ENCODE measurements at regions not wholly inside any gene's neighbourhood (a gene's known extent, or its start where the extent isn't known, plus 50 kb on each side); places are given as distances from the start of the nearest gene placed in this dataset.

DNA sequence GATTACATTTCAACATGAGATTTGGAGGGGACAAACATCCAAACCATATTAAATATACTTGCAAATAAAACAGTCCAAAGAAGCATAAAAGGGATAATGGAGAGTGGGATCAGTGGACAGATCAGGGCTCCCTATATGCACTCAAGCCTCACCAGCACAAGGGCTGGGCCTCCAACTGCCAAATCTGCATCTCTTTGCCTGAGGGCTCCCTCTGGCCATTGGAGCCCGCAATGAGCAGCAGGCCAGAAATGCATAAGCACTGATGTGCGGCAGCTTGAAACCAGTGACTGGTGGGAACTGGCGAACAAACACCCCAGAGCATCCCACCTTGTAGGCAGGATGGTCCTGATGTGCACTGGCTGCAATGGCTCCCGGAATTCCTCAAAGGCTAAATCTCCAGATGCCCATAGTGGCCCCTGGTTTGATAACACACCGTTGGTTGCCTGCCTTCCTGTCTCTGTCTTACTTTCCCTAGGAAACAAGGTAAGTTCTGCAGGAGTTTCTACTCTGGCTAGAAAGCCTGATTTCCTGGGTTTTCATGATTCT is 55.9 kb upstream of the POMGNT2 start:
- Histone ChIP-seq H2AFZ (ENCODE audit: low read depth, low read length) (no peak overlapping the region), H3K27ac (ENCODE audit: insufficient read depth, low read depth, low read length) (no peak overlapping the region), H3K4me3 (replicated peaks in 1 of 3; ENCODE audit: insufficient read depth in 1 of 3, low read depth in 1 of 3, low read length in 3 of 3) (no peak overlapping the region), H3K9ac (replicated peaks; ENCODE audit: extremely low read depth, insufficient read depth, low read length) (no peak overlapping the region), H3K79me2 (ENCODE audit: control insufficient read depth, insufficient read depth, low read length) (no peaks in the 10 kb centered on the region), H4K20me1 (replicated peaks; ENCODE audit: control insufficient read depth, extremely low read depth, insufficient read depth, low read length) (no peaks in the 10 kb centered on the region), H3K4me2 (ENCODE audit: insufficient read depth, low read length) (no peak overlapping the region), H3K4me1 (ENCODE audit: control insufficient read depth, extremely low read depth, insufficient read depth, low read length) (peaks cover 12% of the 10 kb centered on the region), H3K9me1 (replicated peaks; ENCODE audit: control insufficient read depth, extremely low read depth, insufficient read depth, low read length) (no peaks in the 10 kb centered on the region), H3K9me3 (replicated peaks; ENCODE audit: control insufficient read depth, insufficient read depth, low read length) (no peaks in the 10 kb centered on the region), H3K27me3 (ENCODE audit: control insufficient read depth in 2 of 2, insufficient read depth in 2 of 2, low read length in 2 of 2) (no peaks in the 10 kb centered on the region), H3K36me3 (ENCODE audit: control insufficient read depth in 2 of 2, extremely low read depth in 1 of 2, insufficient read depth in 2 of 2, low read length in 2 of 2) (no peaks in the 10 kb centered on the region)
- intact Hi-C loops (cut with micrococcal nuclease) (loop anchor here (1.0 to 5.0 kb wide), 12 partner anchors 19 to 606 kb away; partner anchors contain the start of genes ABHD5 and SNRK), dilution Hi-C loops (cut with MboI; ENCODE audit: extremely low pct_ligation_motif_present, low sequenced_read_pairs) (no loop called here)
- CTCF ChIA-PET: interaction anchor here (0.7 to 4.6 kb wide), 51 partner anchors 9 to 1074 kb away, joined by 3 to 63 read pairs (median 5); partner anchors contain the start of gene SNRK
- DNase-seq (ENCODE audit: low read depth, low spot score) (no peak), FAIRE-seq (no peak)
- TF ChIP-seq EZH2 (IDR thresholded peaks at IDR 0.05; ENCODE audit: borderline replicate concordance, low read depth, low read length, severe bottlenecking): no peak
- TF ChIP-seq, protein P1, sequence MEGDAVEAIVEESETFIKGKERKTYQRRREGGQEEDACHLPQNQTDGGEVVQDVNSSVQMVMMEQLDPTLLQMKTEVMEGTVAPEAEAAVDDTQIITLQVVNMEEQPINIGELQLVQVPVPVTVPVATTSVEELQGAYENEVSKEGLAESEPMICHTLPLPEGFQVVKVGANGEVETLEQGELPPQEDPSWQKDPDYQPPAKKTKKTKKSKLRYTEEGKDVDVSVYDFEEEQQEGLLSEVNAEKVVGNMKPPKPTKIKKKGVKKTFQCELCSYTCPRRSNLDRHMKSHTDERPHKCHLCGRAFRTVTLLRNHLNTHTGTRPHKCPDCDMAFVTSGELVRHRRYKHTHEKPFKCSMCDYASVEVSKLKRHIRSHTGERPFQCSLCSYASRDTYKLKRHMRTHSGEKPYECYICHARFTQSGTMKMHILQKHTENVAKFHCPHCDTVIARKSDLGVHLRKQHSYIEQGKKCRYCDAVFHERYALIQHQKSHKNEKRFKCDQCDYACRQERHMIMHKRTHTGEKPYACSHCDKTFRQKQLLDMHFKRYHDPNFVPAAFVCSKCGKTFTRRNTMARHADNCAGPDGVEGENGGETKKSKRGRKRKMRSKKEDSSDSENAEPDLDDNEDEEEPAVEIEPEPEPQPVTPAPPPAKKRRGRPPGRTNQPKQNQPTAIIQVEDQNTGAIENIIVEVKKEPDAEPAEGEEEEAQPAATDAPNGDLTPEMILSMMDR (IDR thresholded peaks at IDR 0.05; ENCODE audit: extremely low read depth in 1 of 2, insufficient read depth in 1 of 2, low read depth in 1 of 2, low read length in 2 of 2): no peak
- POLR2A ChIA-PET: interaction anchor here (0.8 to 1.1 kb wide), 4 partner anchors 17 to 228 kb away, joined by 3 to 4 read pairs (median 3); no protein-coding TSS in a partner anchor
- no TSS peak for BruUV-seq (replicated peaks)

DNA sequence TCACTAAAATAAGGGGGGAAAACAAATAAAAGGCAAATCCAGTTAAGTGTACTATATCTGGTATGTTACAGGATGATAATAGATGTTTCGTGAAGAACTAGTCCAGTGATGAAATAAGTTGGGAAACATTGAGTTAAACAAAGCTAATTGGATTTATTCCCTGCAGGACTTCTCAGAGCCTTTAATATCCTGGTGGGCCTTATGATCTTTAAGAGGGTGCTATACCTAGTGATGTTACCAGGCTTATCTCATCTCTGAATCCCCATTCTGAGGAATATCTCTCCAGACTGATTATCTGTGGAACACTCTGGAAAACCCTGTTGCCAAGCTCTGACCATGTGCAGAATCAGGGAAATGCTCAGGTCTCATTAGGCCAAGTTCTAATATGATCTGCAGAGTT is 54.8 kb upstream of the POMGNT2 start:
- Histone ChIP-seq H3K4me1 (ENCODE audit: control insufficient read depth, extremely low read depth, insufficient read depth, low read length) (peaks cover 12% of the 10 kb centered on the region), H3K4me3 (replicated peaks in 1 of 3; ENCODE audit: insufficient read depth in 1 of 3, low read depth in 1 of 3, low read length in 3 of 3) (no peak overlapping the region), H3K9me1 (replicated peaks; ENCODE audit: control insufficient read depth, extremely low read depth, insufficient read depth, low read length) (no peaks in the 10 kb centered on the region), H3K79me2 (ENCODE audit: control insufficient read depth, insufficient read depth, low read length) (no peaks in the 10 kb centered on the region), H3K27ac (ENCODE audit: insufficient read depth, low read depth, low read length) (no peak overlapping the region), H3K4me2 (ENCODE audit: insufficient read depth, low read length) (no peak overlapping the region), H2AFZ (ENCODE audit: low read depth, low read length) (no peak overlapping the region), H3K27me3 (ENCODE audit: control insufficient read depth in 2 of 2, insufficient read depth in 2 of 2, low read length in 2 of 2) (no peaks in the 10 kb centered on the region), H3K9ac (replicated peaks; ENCODE audit: extremely low read depth, insufficient read depth, low read length) (no peak overlapping the region), H3K36me3 (ENCODE audit: control insufficient read depth in 2 of 2, extremely low read depth in 1 of 2, insufficient read depth in 2 of 2, low read length in 2 of 2) (no peaks in the 10 kb centered on the region), H4K20me1 (replicated peaks; ENCODE audit: control insufficient read depth, extremely low read depth, insufficient read depth, low read length) (no peaks in the 10 kb centered on the region), H3K9me3 (replicated peaks; ENCODE audit: control insufficient read depth, insufficient read depth, low read length) (no peaks in the 10 kb centered on the region)
- ChIA-PET POLR2A (no interaction called here), CTCF (interaction anchor here (0.7 to 4.6 kb wide), 7 partner anchors 15 to 342 kb away, joined by 3 to 63 read pairs (median 15); no protein-coding TSS in a partner anchor)
- DNase-seq (ENCODE audit: low read depth, low spot score): no peak
- no peak for FAIRE-seq
- intact Hi-C loops (cut with micrococcal nuclease) (loop anchor here (5.0 kb wide), 2 partner anchors 197 to 607 kb away; no protein-coding TSS in a partner anchor), dilution Hi-C loops (cut with MboI; ENCODE audit: extremely low pct_ligation_motif_present, low sequenced_read_pairs) (no loop called here)
- TF ChIP-seq, protein P2, sequence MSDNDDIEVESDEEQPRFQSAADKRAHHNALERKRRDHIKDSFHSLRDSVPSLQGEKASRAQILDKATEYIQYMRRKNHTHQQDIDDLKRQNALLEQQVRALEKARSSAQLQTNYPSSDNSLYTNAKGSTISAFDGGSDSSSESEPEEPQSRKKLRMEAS (IDR thresholded peaks at IDR 0.05; ENCODE audit: insufficient read depth, insufficient read length): no peak
- TF ChIP-seq EZH2 (IDR thresholded peaks at IDR 0.05; ENCODE audit: borderline replicate concordance, low read depth, low read length, severe bottlenecking) (no peak), JUN (IDR thresholded peaks at IDR 0.05; ENCODE audit: borderline replicate concordance, insufficient read depth, insufficient read length, low read depth) (no peak), POLR2AphosphoS5 (IDR thresholded peaks at IDR 0.05; ENCODE audit: insufficient read depth, low read depth, low read length) (no peak), GATA2 (IDR thresholded peaks at IDR 0.05; ENCODE audit: insufficient read depth, insufficient read length, low read depth, low read length) (no peak), MYC (IDR thresholded peaks at IDR 0.05; ENCODE audit: low read depth, low read length) (no peak)
- TF ChIP-seq, protein P1 (IDR thresholded peaks at IDR 0.05; ENCODE audit: extremely low read depth in 1 of 2, insufficient read depth in 1 of 2, low read depth in 1 of 2, low read length in 2 of 2): no peak
- BruUV-seq (replicated peaks): no TSS peak
